Transverse colon (tissue), 4 donors: ENCODE measurements at regions not wholly inside any gene's neighbourhood (a gene's known extent, or its start where the extent isn't known, plus 50 kb on each side); places are given as distances from the start of the nearest gene placed in this dataset.
A peak's percentile ranks its signal among the peaks of the same experiment; 100 is the strongest.

ENCODE experiments used
- DNase-seq: peaks from one replicate; pipeline ENCODE4 v3.0.0-alpha.2; 2019
- H3K27ac ChIP-seq, 4 donors: fragments of 200-600 bp; sonication (generic); 2 replicates each; pipeline ENCODE4 v1.5.1; 2016 to 2018; ENCODE audit warnings: inconsistent platforms in 4 of 4
- H3K27me3 ChIP-seq: fragments of 200-600 bp; sonication (generic); 2 replicates; pipeline ENCODE4 v1.5.1; 2017; ENCODE audit warnings: inconsistent platforms
- H3K36me3 ChIP-seq, 4 donors: fragments of 200-600 bp; sonication (generic); 2 replicates each; pipeline ENCODE4 v1.5.1; 2017 to 2019; ENCODE audit warnings: inconsistent platforms in 4 of 4
- H3K4me1 ChIP-seq, 4 donors: fragments of 200-600 bp; sonication (generic); 2 replicates each; pipeline ENCODE4 v1.5.1; 2017 to 2020; ENCODE audit warnings: inconsistent platforms in 4 of 4
- H3K4me3 ChIP-seq, 4 donors: fragments of 200-600 bp; sonication (generic); 1 replicate in 1 of 4; 2 replicates in 3 of 4; pipeline versions ENCODE4 v1.5.1 to v1.6.1; 2017 to 2019; ENCODE audit warnings: inconsistent platforms in 4 of 4
- H3K9me3 ChIP-seq, 2 donors: fragments of 200-600 bp; sonication (generic); 2 replicates each; pipeline ENCODE4 v1.5.1; 2017 to 2019; ENCODE audit warnings: inconsistent platforms in 2 of 2
- CTCF ChIP-seq, 5 experiments: fragments of 200-600 bp in 3 of 5; fragments of 450-650 bp in 2 of 5; sonication (generic) in 3 of 5; IDR thresholded peaks; 1 replicate in 2 of 5; 2 replicates in 3 of 5; pipeline ENCODE4 v1.5.1; 2016 to 2017; ENCODE audit warnings: antibody characterized with exemption in 5 of 5, inconsistent platforms in 3 of 5, mild to moderate bottlenecking in 2 of 5, moderate library complexity in 1 of 5
- EP300 ChIP-seq: sonication (generic); formaldehyde crosslinking; IDR thresholded peaks from one replicate; pipeline ENCODE4 v1.6.1; 2017; ENCODE audit warnings: antibody characterized with exemption, low read depth
- POLR2A ChIP-seq: fragments of 450-650 bp; IDR thresholded peaks from one replicate; pipeline ENCODE4 v1.6.1; 2016; ENCODE audit warnings: antibody characterized with exemption, mild to moderate bottlenecking, moderate library complexity
- POLR2AphosphoS5 ChIP-seq, 3 donors: sonication (generic); formaldehyde crosslinking; IDR thresholded peaks; one replicate each; pipeline ENCODE4 v1.6.1; 2016; ENCODE audit warnings: antibody characterized with exemption in 3 of 3
- WGBS, 2 donors: methylation state at CpG; one replicate each; pipeline ENCODE4 v1.1.5; 2018; ENCODE audit warnings: low coverage in 1 of 2; 5-methylcytosine and 5-hydroxymethylcytosine counted together
- in situ Hi-C, 4 donors: fragments of 200-750 bp; cut with MboI; loops; one replicate each; pipeline versions ENCODE4 v1.15.0 to v1.15.1; 2017; ENCODE audit warnings: low sequenced_read_pairs in 3 of 4, low pct_ligation_motif_present in 1 of 4, low pct_unique_long_range_greater_than_20kb in 1 of 4
- intact Hi-C: fragments of 100-400 bp; cut with DNase I; formaldehyde crosslinking; loops from one replicate; pipeline ENCODE4 v1.15.1; 2023; ENCODE audit warnings: low total_unique reads

DNA sequence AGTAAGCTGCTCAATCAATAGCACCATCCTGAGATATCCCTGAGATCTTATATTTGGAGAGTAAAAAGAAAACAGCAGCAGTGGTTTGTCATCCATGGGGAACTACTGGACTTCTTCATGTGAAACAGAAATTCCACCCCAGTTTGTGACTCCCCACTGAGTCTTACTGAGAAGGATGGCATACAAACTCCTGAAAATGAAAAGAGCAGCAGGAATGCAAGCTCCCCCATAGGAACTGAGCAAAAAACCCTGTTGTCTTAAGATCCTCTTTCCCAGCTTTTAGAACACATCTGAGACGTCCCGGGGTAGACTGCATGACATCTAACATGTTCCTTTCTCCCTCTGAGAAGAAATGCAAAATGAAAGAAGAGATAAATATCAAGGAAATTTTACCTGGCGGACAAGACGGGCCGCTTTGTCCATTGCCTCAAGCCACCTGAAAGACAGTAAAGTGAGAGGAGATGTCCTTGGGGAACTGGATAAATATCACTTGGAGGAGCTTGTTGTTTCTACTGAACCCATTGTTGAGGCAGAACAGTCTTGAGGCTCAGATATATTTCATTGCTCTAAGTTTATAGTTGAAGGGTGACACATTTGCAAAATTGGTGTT, 117.1 kb downstream of the NUDT12 start:
- in situ Hi-C loops, result no loop called here
- intact Hi-C loops, result no loop called here
- TF ChIP-seq POLR2AphosphoS5 (IDR thresholded peaks at IDR 0.05), result no peak
- TF ChIP-seq POLR2A, result no peak
- no peak for TF ChIP-seq EP300
- TF ChIP-seq CTCF (IDR thresholded peaks at IDR 0.05), result no peak
- Histone ChIP-seq H3K4me1 (peaks cover 0 to 7% (median 0%) of the 10 kb centered on the region in 4 donors), H3K4me3 (no peak overlapping the region), H3K36me3 (no peaks in the 10 kb centered on the region), H3K27me3 (no peaks in the 10 kb centered on the region), H3K27ac (no peak overlapping the region), H3K9me3 (no peaks in the 10 kb centered on the region)
- WGBS, 2 donors, result 84 to 90% methylated on average over 5 of the region's 5 CpGs
- DNase-seq, result no peak

DNA sequence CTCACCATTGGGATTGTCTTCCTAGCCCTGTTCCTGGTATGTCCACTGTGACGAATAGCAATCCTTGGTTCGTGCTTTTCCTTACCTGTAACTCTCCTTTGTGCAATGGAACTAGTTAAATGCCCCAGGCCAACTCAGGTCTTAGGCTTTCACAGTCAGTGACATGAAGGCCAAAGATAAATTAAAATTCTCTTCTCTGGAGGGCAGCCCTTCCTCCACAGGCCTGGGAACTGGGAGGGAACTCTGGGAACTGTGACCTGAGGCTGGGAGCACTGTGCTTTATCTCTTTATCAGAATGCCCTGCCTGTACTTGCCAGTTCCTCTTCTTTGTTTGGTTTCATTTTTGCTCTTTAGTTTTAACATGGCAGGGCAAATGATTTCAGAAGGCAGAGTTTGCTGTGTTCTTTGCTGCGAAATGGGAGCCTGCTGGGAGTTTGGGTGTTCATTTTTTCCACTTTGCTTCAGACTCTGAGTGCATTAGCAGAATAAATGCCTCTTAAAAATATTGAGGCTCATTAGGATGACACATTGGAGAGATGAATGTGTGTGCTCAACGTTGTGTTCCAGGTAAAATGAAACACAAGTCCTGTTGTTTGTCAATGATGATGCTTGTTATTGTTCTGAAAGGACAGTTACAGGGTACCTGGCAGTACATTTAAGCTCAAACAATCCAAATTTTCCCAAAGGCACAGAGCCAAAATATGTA, 118.1 kb downstream of the NUDT12 start:
- no peaks in the 10 kb centered on the region for H3K36me3 ChIP-seq
- H3K4me3 ChIP-seq, result no peak overlapping the region
- H3K9me3 ChIP-seq, result peaks cover 1 to 2% of the 10 kb centered on the region in 2 donors
- H3K27me3 ChIP-seq, result no peaks in the 10 kb centered on the region
- intact Hi-C loops, result no loop called here
- H3K27ac ChIP-seq, result no peak overlapping the region
- H3K4me1 ChIP-seq, result peaks cover 0 to 7% (median 0%) of the 10 kb centered on the region in 4 donors
- WGBS, 2 donors, result 68 to 73% methylated on average over 1 to 4 of the region's 4 CpGs
- in situ Hi-C loops, result no loop called here
- DNase-seq, result peak; percentile 8
- no peak for TF ChIP-seq POLR2A
- no peak for TF ChIP-seq CTCF (IDR thresholded peaks at IDR 0.05)
- TF ChIP-seq POLR2AphosphoS5 (IDR thresholded peaks at IDR 0.05), result no peak
- no peak for TF ChIP-seq EP300

DNA sequence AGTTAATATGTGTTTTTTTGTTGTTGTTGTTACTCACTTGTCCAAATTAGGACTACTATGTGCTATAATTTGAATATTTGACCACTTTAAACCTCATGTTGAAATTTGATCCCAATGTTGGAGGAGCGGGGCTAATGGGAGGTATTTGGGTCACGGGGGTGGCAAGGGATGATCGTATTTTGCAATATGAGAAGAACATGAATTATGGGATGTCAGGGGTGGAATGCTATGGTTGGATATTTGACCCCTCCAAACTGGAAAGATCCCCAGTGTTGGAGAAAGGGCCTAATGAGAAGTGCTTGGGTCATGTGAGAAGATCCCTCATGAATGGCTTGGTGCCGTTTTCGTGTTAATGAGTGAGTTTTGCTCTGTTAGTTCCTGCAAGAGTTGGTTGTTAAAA, 119.8 kb downstream of the NUDT12 start:
- TF ChIP-seq EP300 (no peak), POLR2AphosphoS5 (IDR thresholded peaks at IDR 0.05) (no peak), CTCF (IDR thresholded peaks at IDR 0.05) (no peak), POLR2A (no peak)
- H3K27me3 ChIP-seq, result no peaks in the 10 kb centered on the region
- peaks cover 0 to 7% (median 0%) of the 10 kb centered on the region in 4 donors for H3K4me1 ChIP-seq
- DNase-seq, result no peak
- H3K9me3 ChIP-seq, result peaks cover 6% of the 10 kb centered on the region in 2 donors
- in situ Hi-C loops, result no loop called here
- H3K36me3 ChIP-seq, result no peaks in the 10 kb centered on the region
- no peak overlapping the region for H3K27ac ChIP-seq
- H3K4me3 ChIP-seq, result no peak overlapping the region
- WGBS, 2 donors, result 88 to 91% methylated on average over 5 of the region's 5 CpGs
- intact Hi-C loops, result no loop called here

GRCh38 chr5:103441523-103441922, 121.1 kb downstream of the NUDT12 start:
- in situ Hi-C loops (no loop called here), intact Hi-C loops (no loop called here)
- Histone ChIP-seq H3K4me3 (no peak overlapping the region), H3K36me3 (no peaks in the 10 kb centered on the region), H3K4me1 (peaks cover 0 to 7% (median 0%) of the 10 kb centered on the region in 4 donors), H3K9me3 (peaks cover 6% of the 10 kb centered on the region in 2 donors), H3K27me3 (no peaks in the 10 kb centered on the region), H3K27ac (no peak overlapping the region)
- no peak for DNase-seq
- no peak for TF ChIP-seq EP300
- TF ChIP-seq CTCF (IDR thresholded peaks at IDR 0.05), result no peak
- WGBS, 2 donors, result 49 to 61% methylated on average over 2 of the region's 2 CpGs
